K562 (cell line): ENCODE measurements at regions not wholly inside any gene's neighbourhood (a gene's known extent, or its start where the extent isn't known, plus 50 kb on each side); places are given as distances from the start of the nearest gene placed in this dataset.

Experiments used
- ATAC-seq: fragments of 200-7000 bp; cut with Tn5 transposase; 3 replicates; pipeline ENCODE4 v1.9.1; 2020; ENCODE audit warnings: moderate library complexity
- BruUV-seq: library from RNA; stranded (reverse); fragments of 400-500 nt; replicated peaks from 2 replicates; lab custom pipeline; 2021; lab: Mats Ljungman, UMichigan
- CTCF ChIA-PET: fragments of 300-600 bp; formaldehyde crosslinking; extraction: SDS; loops from one replicate; lab custom pipeline; 2021; ENCODE audit warnings: low intra/inter-chr PET ratio; lab: Yijun Ruan, JAX
- POLR2A ChIA-PET: fragments of 300-600, 350-650 bp; sonication (Branson Sonifier 250); formaldehyde crosslinking; extraction: SDS; loops from one replicate; lab custom pipeline; 2021; ENCODE audit warnings: antibody characterized with exemption, inconsistent platforms; lab: Yijun Ruan, JAX
- DNase-seq, 4 experiments: peaks; one replicate each; pipeline versions ENCODE4 v3.0.0 to v3.0.0-alpha.2; 2011 to 2018; ENCODE audit warnings: low spot score in 3 of 4, mixed read lengths in 3 of 4; ENCODE audit errors: extremely low read depth in 1 of 4
- FAIRE-seq: peaks from 2 replicates; lab custom pipeline; 2011; peaks lifted over from hg19 to GRCh38; lab: Jason Lieb, UNC
- H2AFZ ChIP-seq: 2 replicates; pipeline ENCODE4 v1.6.0; 2011; ENCODE audit warnings: low read depth, low read length, control low read depth, inconsistent platforms
- H3K27ac ChIP-seq: fragments of 200-600 bp; 3 replicates; pipeline ENCODE4 v1.8.0; 2011; ENCODE audit warnings: low read depth, mild to moderate bottlenecking, control low read depth, inconsistent platforms, low read length, moderate library complexity, mixed read lengths; ENCODE audit errors: extremely low read depth
- H3K27me3 ChIP-seq, 2 experiments: fragments of 300-600 bp in 1 of 2; 2 replicates in 1 of 2; 3 replicates in 1 of 2; pipeline versions ENCODE4 v1.6.0 to v1.8.0; 2011; ENCODE audit warnings: inconsistent platforms in 2 of 2, low read length in 2 of 2, mild to moderate bottlenecking in 1 of 2, mixed read lengths in 1 of 2, moderate library complexity in 1 of 2; ENCODE audit not compliant: control insufficient read depth in 2 of 2, insufficient read depth in 2 of 2
- H3K36me3 ChIP-seq: fragments of 300-600 bp; 3 replicates; pipeline ENCODE4 v1.8.0; 2011; ENCODE audit warnings: mild to moderate bottlenecking, low read length, inconsistent platforms; ENCODE audit not compliant: control insufficient read depth, insufficient read depth
- H3K4me1 ChIP-seq, 2 experiments: fragments of 200-600 bp in 1 of 2; replicated peaks in 1 of 2; 2 replicates in 1 of 2; 3 replicates in 1 of 2; pipeline versions ENCODE4 v1.5.1 to v1.8.0; 2011; ENCODE audit warnings: inconsistent platforms in 2 of 2, low read length in 2 of 2, mild to moderate bottlenecking in 1 of 2, mixed read lengths in 1 of 2, moderate library complexity in 1 of 2; ENCODE audit not compliant: control insufficient read depth in 2 of 2, insufficient read depth in 2 of 2
- H3K4me2 ChIP-seq: 2 replicates; pipeline ENCODE4 v1.6.1; 2011; ENCODE audit warnings: low read length, control low read depth, inconsistent platforms, mixed read lengths; ENCODE audit not compliant: insufficient read depth
- H3K4me3 ChIP-seq: fragments of 200-600 bp; sonication (generic), shearing (Covaris generic); 2 replicates; pipeline ENCODE4 v1.5.1; 2016; ENCODE audit warnings: control low read depth, inconsistent platforms
- H3K79me2 ChIP-seq: fragments of 200-600 bp; 3 replicates; pipeline ENCODE4 v1.8.0; 2011; ENCODE audit warnings: low read length, inconsistent platforms; ENCODE audit not compliant: control insufficient read depth, insufficient read depth
- H3K9ac ChIP-seq, 2 experiments: 2 replicates each; pipeline versions ENCODE4 v1.6.0 to v1.6.1; 2011; ENCODE audit warnings: low read depth in 2 of 2, low read length in 2 of 2, control low read depth in 1 of 2, inconsistent platforms in 1 of 2, mild to moderate bottlenecking in 1 of 2, mixed read lengths in 1 of 2; ENCODE audit not compliant: insufficient read depth in 1 of 2
- H3K9me1 ChIP-seq: one replicate; pipeline ENCODE4 v1.6.0; 2011; ENCODE audit warnings: inconsistent platforms, mild to moderate bottlenecking, low read length, moderate library complexity; ENCODE audit not compliant: control insufficient read depth, insufficient read depth
- H3K9me3 ChIP-seq: replicated peaks from 2 replicates; pipeline ENCODE4 v1.5.1; 2011; ENCODE audit warnings: low read depth, low read length, inconsistent platforms; ENCODE audit not compliant: control insufficient read depth, insufficient read depth
- H4K20me1 ChIP-seq: replicated peaks from 2 replicates; pipeline ENCODE4 v1.6.1; 2011; ENCODE audit warnings: low read length, inconsistent platforms, mixed read lengths; ENCODE audit not compliant: control insufficient read depth, insufficient read depth
- CCNT2 ChIP-seq: IDR thresholded peaks from 2 replicates; pipeline ENCODE4 v1.6.1; 2011; ENCODE audit warnings: borderline replicate concordance, low read depth, mild to moderate bottlenecking, moderate library complexity, mixed read lengths, low read length; ENCODE audit not compliant: insufficient read length; ENCODE audit errors: extremely low read depth
- GABPB1 ChIP-seq: sonication (generic); formaldehyde crosslinking; IDR thresholded peaks from 2 replicates; pipeline ENCODE4 v1.8.0; 2022; ENCODE audit warnings: mild to moderate bottlenecking, missing genetic modification reagents
- HDAC1 ChIP-seq, 2 experiments: fragments of 450-650 bp; IDR thresholded peaks; 2 replicates each; pipeline ENCODE4 v1.6.1; 2016 to 2017; ENCODE audit warnings: inconsistent platforms in 1 of 2, mild to moderate bottlenecking in 1 of 2, moderate library complexity in 1 of 2
- JUND ChIP-seq, 2 experiments: IDR thresholded peaks; 2 replicates in 1 of 2; 3 replicates in 1 of 2; pipeline ENCODE4 v1.6.1; 2011; ENCODE audit warnings: borderline replicate concordance in 2 of 2, low read depth in 2 of 2, low read length in 2 of 2, improper control_type of control experiment in 1 of 2, missing biosample characterization in 1 of 2, missing genetic modification characterization in 1 of 2, missing genetic modification reagents in 1 of 2
- POLR2AphosphoS5 ChIP-seq: IDR thresholded peaks from 2 replicates; pipeline ENCODE4 v1.6.1; 2011; ENCODE audit warnings: mild to moderate bottlenecking, low read depth, low read length, moderate library complexity; ENCODE audit not compliant: control insufficient read depth, insufficient read depth
- SMAD1 ChIP-seq: fragments of 150-350 bp; IDR thresholded peaks from 2 replicates; pipeline ENCODE4 v1.6.1; 2014; ENCODE audit warnings: low read length, low read depth; ENCODE audit not compliant: partially characterized antibody
- ZNF75A ChIP-seq: fragments of 450-650 bp; formaldehyde crosslinking; IDR thresholded peaks from 2 replicates; pipeline ENCODE4 v1.4.0; 2020; ENCODE audit warnings: mild to moderate bottlenecking
- ZNF764 ChIP-seq: fragments of 250-450 bp; sonication (Bioruptor Pico); IDR thresholded peaks from 2 replicates; pipeline ENCODE4 v1.4.0; 2020; ENCODE audit warnings: low read depth, mild to moderate bottlenecking, moderate library complexity
- ZNF79 ChIP-seq: fragments of 250-450 bp; sonication (Bioruptor Pico); IDR thresholded peaks from 2 replicates; pipeline ENCODE4 v1.4.0; 2020; ENCODE audit warnings: low read depth, mild to moderate bottlenecking, moderate library complexity
- WGBS: fragments of 100-300 bp; shearing (Covaris generic); methylation state at CpG from one replicate; pipeline ENCODE4 v1.1.6; 2016; ENCODE audit warnings: low coverage, mixed read lengths; ENCODE audit not compliant: insufficient coverage; ENCODE audit errors: missing lambda C conversion rate; 5-methylcytosine and 5-hydroxymethylcytosine counted together
- in situ Hi-C: fragments of 300-500 bp; cut with MboI; formaldehyde crosslinking; loops from 4 replicates; pipeline ENCODE4 v1.15.0; 2018; ENCODE audit warnings: inconsistent platforms, mixed read lengths
- intact Hi-C: fragments of 100-400 bp; cut with micrococcal nuclease; formaldehyde crosslinking; loops from 2 replicates; pipeline ENCODE4 v1.14.2; 2022
- TF ChIP-seq, protein P1 (sequence below), 2 experiments: fragments of 450-650 bp in 1 of 2; IDR thresholded peaks; 2 replicates each; pipeline ENCODE4 v1.6.1; 2011 to 2017; ENCODE audit warnings: low read depth in 2 of 2, antibody characterized with exemption in 1 of 2, borderline replicate concordance in 1 of 2, low read length in 1 of 2, mild to moderate bottlenecking in 1 of 2, mixed read lengths in 1 of 2; ENCODE audit not compliant: control insufficient read depth in 1 of 2
- TF ChIP-seq, protein P2 (sequence below): IDR thresholded peaks from 3 replicates; pipeline ENCODE4 v1.6.1; 2011; ENCODE audit warnings: borderline replicate concordance, mild to moderate bottlenecking; ENCODE audit not compliant: insufficient read length, insufficient read depth

DNA sequence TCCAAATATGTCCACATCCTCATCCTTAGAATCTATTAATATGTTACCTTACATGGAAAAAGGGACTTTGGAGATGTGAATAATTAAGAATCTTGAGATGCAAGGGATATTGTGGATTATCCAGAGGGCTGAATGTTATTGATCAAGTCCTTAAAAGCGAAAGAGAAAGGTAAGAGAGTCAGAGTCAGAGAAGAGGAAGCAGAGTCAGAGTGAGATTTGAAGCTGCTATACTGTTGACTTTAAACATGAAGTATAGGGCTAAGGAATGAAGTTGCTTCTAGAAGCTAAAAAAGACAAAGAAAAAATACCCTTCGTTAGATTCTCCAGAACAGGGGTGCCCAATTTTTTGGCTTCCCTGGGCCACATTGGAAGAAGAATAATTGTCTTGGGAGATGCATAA, 627.2 kb upstream of the SLITRK6 start:
- Histone ChIP-seq H3K9ac (no peak overlapping the region), H3K36me3 (no peaks in the 10 kb centered on the region), H3K9me3 (no peaks in the 10 kb centered on the region), H3K4me1 (no peaks in the 10 kb centered on the region), H3K4me3 (no peak overlapping the region), H3K79me2 (no peaks in the 10 kb centered on the region), H3K9me1 (no peaks in the 10 kb centered on the region), H3K27ac (no peak overlapping the region), H3K27me3 (no peaks in the 10 kb centered on the region), H3K4me2 (no peak overlapping the region), H2AFZ (no peak overlapping the region), H4K20me1 (no peaks in the 10 kb centered on the region)
- BruUV-seq = no TSS peak
- intact Hi-C loops = no loop called here
- ATAC-seq (no peak), DNase-seq (no peak), FAIRE-seq (no peak)
- POLR2A ChIA-PET = no interaction called here
- in situ Hi-C loops = no loop called here
- 0% methylated on average over 1 of the region's 2 CpGs for WGBS
- TF ChIP-seq ZNF79 (CRISPR knock-in tag) (no peak), POLR2AphosphoS5 (no peak), JUND (IDR thresholded peaks at IDR 0.05; ENCODE audit: borderline replicate concordance, low read depth, low read length) (no peak), JUND (tag; IDR thresholded peaks at IDR 0.05; ENCODE audit: borderline replicate concordance, low read depth, low read length) (no peak), GABPB1 (CRISPR knock-in tag) (no peak)
- CTCF ChIA-PET = no interaction called here

DNA sequence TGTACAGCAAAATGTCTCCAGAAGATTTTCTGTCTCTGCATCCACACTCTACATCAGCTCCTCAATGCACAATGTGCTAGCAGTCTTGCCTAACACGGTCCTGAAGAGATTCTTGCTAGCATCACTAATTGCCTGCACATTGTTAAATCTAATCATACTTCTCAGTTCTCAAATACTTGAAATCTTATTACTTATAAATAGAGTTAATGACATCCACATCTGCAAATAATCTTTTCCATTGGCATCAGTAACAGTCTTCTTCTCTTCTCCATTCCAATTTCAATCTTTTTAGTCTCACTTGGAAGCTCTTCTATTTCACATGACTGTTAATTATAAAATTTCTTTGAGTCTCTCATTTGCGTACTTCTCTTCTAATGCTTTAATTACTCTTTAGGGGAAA, 630.5 kb upstream of the SLITRK6 start:
- Histone ChIP-seq H3K27ac (no peak overlapping the region), H3K36me3 (no peaks in the 10 kb centered on the region), H3K9me3 (no peaks in the 10 kb centered on the region), H3K4me1 (no peaks in the 10 kb centered on the region), H3K4me2 (no peak overlapping the region), H4K20me1 (no peaks in the 10 kb centered on the region), H3K9ac (no peak overlapping the region), H3K9me1 (no peaks in the 10 kb centered on the region), H3K79me2 (no peaks in the 10 kb centered on the region), H3K27me3 (no peaks in the 10 kb centered on the region), H2AFZ (no peak overlapping the region), H3K4me3 (no peak overlapping the region)
- intact Hi-C loops = no loop called here
- no TSS peak for BruUV-seq
- WGBS = 0% methylated on average over 2 of the region's 2 CpGs
- in situ Hi-C loops = no loop called here
- POLR2A ChIA-PET = no interaction called here
- FAIRE-seq (no peak), ATAC-seq (no peak), DNase-seq (no peak)
- CTCF ChIA-PET = no interaction called here
- TF ChIP-seq ZNF75A (CRISPR knock-in tag) (no peak), SMAD1 (no peak), HDAC1 (IDR thresholded peaks at IDR 0.05) (no peak), ZNF764 (CRISPR knock-in tag) (no peak), CCNT2 (no peak)
- TF ChIP-seq, protein P1, sequence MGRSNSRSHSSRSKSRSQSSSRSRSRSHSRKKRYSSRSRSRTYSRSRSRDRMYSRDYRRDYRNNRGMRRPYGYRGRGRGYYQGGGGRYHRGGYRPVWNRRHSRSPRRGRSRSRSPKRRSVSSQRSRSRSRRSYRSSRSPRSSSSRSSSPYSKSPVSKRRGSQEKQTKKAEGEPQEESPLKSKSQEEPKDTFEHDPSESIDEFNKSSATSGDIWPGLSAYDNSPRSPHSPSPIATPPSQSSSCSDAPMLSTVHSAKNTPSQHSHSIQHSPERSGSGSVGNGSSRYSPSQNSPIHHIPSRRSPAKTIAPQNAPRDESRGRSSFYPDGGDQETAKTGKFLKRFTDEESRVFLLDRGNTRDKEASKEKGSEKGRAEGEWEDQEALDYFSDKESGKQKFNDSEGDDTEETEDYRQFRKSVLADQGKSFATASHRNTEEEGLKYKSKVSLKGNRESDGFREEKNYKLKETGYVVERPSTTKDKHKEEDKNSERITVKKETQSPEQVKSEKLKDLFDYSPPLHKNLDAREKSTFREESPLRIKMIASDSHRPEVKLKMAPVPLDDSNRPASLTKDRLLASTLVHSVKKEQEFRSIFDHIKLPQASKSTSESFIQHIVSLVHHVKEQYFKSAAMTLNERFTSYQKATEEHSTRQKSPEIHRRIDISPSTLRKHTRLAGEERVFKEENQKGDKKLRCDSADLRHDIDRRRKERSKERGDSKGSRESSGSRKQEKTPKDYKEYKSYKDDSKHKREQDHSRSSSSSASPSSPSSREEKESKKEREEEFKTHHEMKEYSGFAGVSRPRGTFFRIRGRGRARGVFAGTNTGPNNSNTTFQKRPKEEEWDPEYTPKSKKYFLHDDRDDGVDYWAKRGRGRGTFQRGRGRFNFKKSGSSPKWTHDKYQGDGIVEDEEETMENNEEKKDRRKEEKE (IDR thresholded peaks at IDR 0.05; ENCODE audit: borderline replicate concordance in 1 of 2, control insufficient read depth in 1 of 2, low read depth in 2 of 2, low read length in 1 of 2) = no peak
- TF ChIP-seq, protein P2, sequence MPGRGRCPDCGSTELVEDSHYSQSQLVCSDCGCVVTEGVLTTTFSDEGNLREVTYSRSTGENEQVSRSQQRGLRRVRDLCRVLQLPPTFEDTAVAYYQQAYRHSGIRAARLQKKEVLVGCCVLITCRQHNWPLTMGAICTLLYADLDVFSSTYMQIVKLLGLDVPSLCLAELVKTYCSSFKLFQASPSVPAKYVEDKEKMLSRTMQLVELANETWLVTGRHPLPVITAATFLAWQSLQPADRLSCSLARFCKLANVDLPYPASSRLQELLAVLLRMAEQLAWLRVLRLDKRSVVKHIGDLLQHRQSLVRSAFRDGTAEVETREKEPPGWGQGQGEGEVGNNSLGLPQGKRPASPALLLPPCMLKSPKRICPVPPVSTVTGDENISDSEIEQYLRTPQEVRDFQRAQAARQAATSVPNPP = no peak
